OCI-LY7 (cell line): ENCODE measurements at regions not wholly inside any gene's neighbourhood (a gene's known extent, or its start where the extent isn't known, plus 50 kb on each side); places are given as distances from the start of the nearest gene placed in this dataset.

ENCODE experiments used
- BruUV-seq: library from RNA; stranded (reverse); fragments of 400-500 nt; replicated peaks from 2 replicates; lab custom pipeline; 2021; lab: Mats Ljungman, UMichigan
- CTCF ChIA-PET: fragments of 300-600 bp; sonication (Branson Sonifier 250); formaldehyde crosslinking; loops from one replicate; lab custom pipeline; 2022; ENCODE audit warnings: antibody characterized with exemption; ENCODE audit not compliant: unreplicated experiment; lab: Charles Lee
- POLR2A ChIA-PET: fragments of 300-600 bp; sonication (Branson Sonifier 250); formaldehyde crosslinking; loops from one replicate; lab custom pipeline; 2022; ENCODE audit warnings: antibody characterized with exemption; lab: Charles Lee
- DNase-seq: peaks from one replicate; pipeline ENCODE4 v3.0.0-alpha.2; 2015; ENCODE audit warnings: low spot score
- H2AFZ ChIP-seq: fragments of 200-600 bp; sonication (generic), shearing (Covaris generic); 2 replicates; pipeline ENCODE4 v1.6.1; 2014; ENCODE audit warnings: mild to moderate bottlenecking, antibody characterized with exemption, low read length, moderate library complexity
- H3K27ac ChIP-seq: fragments of 200-600 bp; sonication (generic); 2 replicates; pipeline ENCODE4 v1.5.1; 2014; ENCODE audit warnings: mixed run types, low read depth, mild to moderate bottlenecking, moderate library complexity, low read length, inconsistent platforms; ENCODE audit not compliant: poor library complexity, severe bottlenecking
- H3K36me3 ChIP-seq: fragments of 200-600 bp; sonication (generic); 2 replicates; pipeline ENCODE4 v1.6.1; 2014; ENCODE audit warnings: mild to moderate bottlenecking, antibody characterized with exemption, low read length, moderate library complexity, mixed read lengths; ENCODE audit not compliant: insufficient read depth
- H3K4me1 ChIP-seq: fragments of 200-600 bp; sonication (generic); 2 replicates; pipeline ENCODE4 v1.5.1; 2014; ENCODE audit warnings: mild to moderate bottlenecking, low read length; ENCODE audit not compliant: insufficient read depth, poor library complexity, severe bottlenecking
- H3K4me2 ChIP-seq: fragments of 200-600 bp; sonication (generic); 2 replicates; pipeline ENCODE4 v1.6.1; 2014; ENCODE audit warnings: mild to moderate bottlenecking, low read length
- H3K4me3 ChIP-seq: fragments of 200-600 bp; sonication (generic); 2 replicates; pipeline ENCODE4 v1.5.1; 2014; ENCODE audit warnings: mild to moderate bottlenecking, low read depth, low read length; ENCODE audit not compliant: poor library complexity, severe bottlenecking
- H3K79me2 ChIP-seq: fragments of 200-600 bp; sonication (generic); 2 replicates; pipeline ENCODE4 v1.6.1; 2016; ENCODE audit warnings: low read depth, mild to moderate bottlenecking, low read length, moderate library complexity, mixed read lengths; ENCODE audit not compliant: insufficient read depth
- H3K9me2 ChIP-seq: fragments of 200-600 bp; sonication (generic); 2 replicates; pipeline ENCODE4 v1.6.1; 2016; ENCODE audit warnings: mild to moderate bottlenecking, low read length, mixed read lengths; ENCODE audit not compliant: insufficient read depth
- H3K9me3 ChIP-seq: fragments of 200-600 bp; sonication (generic); 2 replicates; pipeline ENCODE4 v1.6.1; 2014; ENCODE audit warnings: mild to moderate bottlenecking, mixed run types, low read length, mixed read lengths
- H4K20me1 ChIP-seq: fragments of 200-600 bp; sonication (generic); 2 replicates; pipeline ENCODE4 v1.6.1; 2014; ENCODE audit warnings: mild to moderate bottlenecking, antibody characterized with exemption, low read length, moderate library complexity, mixed read lengths; ENCODE audit not compliant: insufficient read depth
- CTCF ChIP-seq: fragments of 200-600 bp; sonication (generic); conservative IDR thresholded peaks from 2 replicates; pipeline ENCODE4 v1.5.1; 2014; ENCODE audit warnings: mild to moderate bottlenecking, antibody characterized with exemption, low read length, moderate library complexity, mixed read lengths
- EZH2phosphoT487 ChIP-seq: fragments of 200-600 bp; sonication (generic); IDR thresholded peaks from 2 replicates; pipeline ENCODE4 v1.6.1; 2018; ENCODE audit warnings: low read depth, borderline replicate concordance, mild to moderate bottlenecking, mixed run types, antibody characterized with exemption, low read length, moderate library complexity, mixed read lengths
- intact Hi-C: fragments of 100-400 bp; cut with micrococcal nuclease; formaldehyde crosslinking; loops from one replicate; pipeline ENCODE4 v1.10.0; 2022; ENCODE audit not compliant: unreplicated experiment

- Histone ChIP-seq H3K9me2 (no peaks in the 10 kb centered on the region), H3K27ac (no peak overlapping the region), H3K4me2 (no peak overlapping the region), H3K36me3 (no peaks in the 10 kb centered on the region), H3K4me3 (no peak overlapping the region), H4K20me1 (no peaks in the 10 kb centered on the region), H3K79me2 (no peaks in the 10 kb centered on the region), H3K9me3 (no peaks in the 10 kb centered on the region), H3K4me1 (peaks cover 4% of the 10 kb centered on the region), H2AFZ (no peak overlapping the region)
- ChIA-PET CTCF (interaction anchor here (1.0 kb wide), 1 partner anchor 367 kb away, joined by 3 read pairs; no protein-coding TSS in a partner anchor), POLR2A (no interaction called here)
- TF ChIP-seq CTCF (no peak), EZH2phosphoT487 (no peak)
- no peak for DNase-seq
- no TSS peak for BruUV-seq
- intact Hi-C loops, result no loop called here
Observed at GRCh38 chr7:69411466-69411865, 186.8 kb upstream of the AUTS2 start.

GRCh38 chr7:69412331-69413146 lies 185.7 kb upstream of the AUTS2 start:
- Histone ChIP-seq H2AFZ (0 out of 2 replicates have a peak overlapping the region, but pooled peaks have one; percentile 40), H3K4me1 (peaks cover 4% of the 10 kb centered on the region), H3K9me3 (peaks cover 9% of the 10 kb centered on the region; the same call in 1 of the 2 replicates), H4K20me1 (no peaks in the 10 kb centered on the region), H3K27ac (no peak overlapping the region), H3K79me2 (no peaks in the 10 kb centered on the region), H3K9me2 (no peaks in the 10 kb centered on the region), H3K4me3 (no peak overlapping the region), H3K36me3 (no peaks in the 10 kb centered on the region), H3K4me2 (peak overlapping the region; percentile 7; the same call in 1 of the 2 replicates)
- intact Hi-C loops, result no loop called here
- DNase-seq, result peak; percentile 51
- ChIA-PET CTCF (interaction anchor here (1.0 kb wide), 1 partner anchor 366 kb away, joined by 3 read pairs; no protein-coding TSS in a partner anchor), POLR2A (interaction anchor here (0.6 to 1.1 kb wide), 3 partner anchors 12 to 182 kb away, joined by 3 to 5 read pairs (median 4); no protein-coding TSS in a partner anchor)
- BruUV-seq, result no TSS peak
- TF ChIP-seq EZH2phosphoT487, result no peak
- no peak for TF ChIP-seq CTCF

- CTCF ChIA-PET, result no interaction called here
- Histone ChIP-seq H3K9me2 (no peaks in the 10 kb centered on the region), H3K79me2 (no peaks in the 10 kb centered on the region), H3K4me1 (peaks cover 4% of the 10 kb centered on the region), H3K36me3 (no peaks in the 10 kb centered on the region), H2AFZ (no peak overlapping the region), H4K20me1 (no peaks in the 10 kb centered on the region), H3K4me3 (no peak overlapping the region), H3K4me2 (no peak overlapping the region), H3K27ac (no peak overlapping the region), H3K9me3 (peaks cover 14% of the 10 kb centered on the region; the same call in 1 of the 2 replicates)
- TF ChIP-seq EZH2phosphoT487 (no peak), CTCF (no peak)
- intact Hi-C loops, result no loop called here
- DNase-seq, result no peak
- POLR2A ChIA-PET, result interaction anchor here (1.0 kb wide), 1 partner anchor 16 kb away, joined by 6 read pairs; no protein-coding TSS in a partner anchor
- no TSS peak for BruUV-seq
Observed at GRCh38 chr7:69414555-69414954, 183.7 kb upstream of the AUTS2 start.
